HG03457 (cell line): ENCODE measurements at regions not wholly inside any gene's neighbourhood (a gene's known extent, or its start where the extent isn't known, plus 50 kb on each side); places are given as distances from the start of the nearest gene placed in this dataset.
"Not testable (repeated sequence)": the region's sequence is repeated elsewhere in the genome, so short reads cannot be mapped to it uniquely, and the experiment has no call there.

ENCODE experiments used
- ATAC-seq: cut with Tn5 transposase; IDR thresholded peaks from one replicate; pipeline ENCODE4 v1.9.1; 2021; ENCODE audit warnings: moderate number of reproducible peaks; ENCODE audit not compliant: unreplicated experiment

DNA sequence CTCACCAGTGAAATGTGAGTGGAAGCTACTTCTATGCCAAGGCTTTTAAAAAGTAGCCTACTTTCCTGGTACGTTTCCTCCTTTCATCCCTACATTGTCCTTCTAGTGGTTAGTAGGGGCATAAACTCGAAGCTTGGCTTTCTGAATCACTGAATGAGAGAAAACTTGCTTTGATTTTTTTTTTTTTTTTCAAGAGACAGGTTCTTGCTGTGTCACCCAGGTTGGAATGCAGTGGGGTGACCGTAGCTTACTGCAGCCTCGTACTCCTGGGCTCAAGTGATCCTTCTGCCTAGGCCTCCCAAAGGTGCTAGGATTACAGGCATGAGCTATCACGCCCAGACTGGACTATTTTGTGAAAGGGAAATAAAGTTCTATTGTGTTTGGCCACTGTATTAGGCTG lies 89.1 kb upstream of the IGFBP7 start:
- no peak for ATAC-seq

DNA sequence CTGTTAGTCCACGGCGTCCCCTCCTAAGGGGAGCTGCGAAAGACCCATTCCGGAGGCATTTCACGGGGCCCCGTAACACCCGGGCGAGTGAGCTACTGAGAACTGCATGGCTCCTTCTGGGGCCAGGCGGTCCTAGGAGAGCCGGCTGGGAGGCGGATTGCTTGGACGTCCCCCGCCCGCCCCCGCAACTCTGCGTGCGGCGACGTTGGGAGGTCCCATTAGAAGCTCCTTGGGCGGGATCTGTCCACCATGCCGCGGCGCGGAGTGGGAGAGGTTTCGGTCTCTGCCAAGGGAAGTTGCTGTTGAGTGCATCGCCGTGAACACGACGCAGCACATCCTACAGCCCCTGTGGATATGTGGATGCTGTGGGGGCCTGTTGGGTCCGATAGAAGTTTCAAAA lies 85.4 kb upstream of the IGFBP7 start:
- no peak for ATAC-seq

DNA sequence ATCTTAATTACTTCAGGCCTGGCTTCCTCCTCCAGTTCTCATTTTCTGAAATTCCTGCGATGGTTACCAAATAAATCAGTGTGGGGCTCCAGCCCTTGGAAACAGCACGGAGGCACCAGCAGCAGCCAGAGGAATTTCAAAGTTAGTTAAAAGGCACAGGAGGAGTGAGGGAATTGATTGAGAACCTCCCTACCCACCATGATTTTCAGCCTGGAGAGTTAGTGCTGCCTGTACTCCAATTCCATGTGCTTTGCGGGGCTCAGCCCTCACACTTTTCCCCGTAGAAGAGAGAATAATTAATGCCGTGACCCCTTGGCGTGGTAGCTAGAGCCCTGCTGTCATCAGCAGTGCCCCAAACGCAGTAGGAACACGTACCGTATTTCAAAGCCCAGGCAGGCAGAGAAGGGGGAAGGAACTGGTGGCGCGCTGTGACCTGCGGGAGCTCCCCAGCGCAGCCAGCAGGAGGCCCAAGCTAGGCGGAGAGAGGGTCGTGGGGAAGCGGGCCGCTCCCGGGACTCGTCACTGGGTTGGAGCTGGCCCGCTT lies 84.0 kb upstream of the IGFBP7 start:
- ATAC-seq = no peak

DNA sequence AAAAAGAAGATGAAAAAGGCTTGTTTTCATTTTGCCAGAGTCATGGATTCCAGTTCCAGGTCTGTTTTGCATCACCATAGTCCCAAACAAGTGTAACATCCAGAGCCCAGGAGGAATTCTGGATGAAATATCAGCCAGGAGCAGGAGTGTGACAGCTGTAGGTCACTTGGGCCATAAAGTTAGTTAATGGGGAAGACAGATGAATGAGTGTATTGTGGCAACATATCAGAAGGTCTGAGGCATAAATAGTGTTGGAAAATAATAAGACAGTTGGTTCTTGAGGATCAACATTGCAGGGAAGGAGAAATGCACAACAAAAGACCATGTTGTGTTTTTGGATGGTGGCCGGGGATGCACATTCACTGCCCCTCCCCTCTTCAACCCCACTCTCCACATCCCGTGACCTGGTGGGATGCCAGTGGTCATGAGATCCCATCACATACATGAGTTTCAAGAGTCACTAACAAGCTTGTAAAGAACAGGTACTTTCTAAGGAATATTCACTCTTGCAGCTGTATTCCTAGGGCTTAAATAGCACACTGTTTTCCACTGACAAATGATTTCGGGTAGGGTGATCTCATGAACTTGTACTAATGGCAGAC lies 83.1 kb upstream of the IGFBP7 start:
- no peak for ATAC-seq

DNA sequence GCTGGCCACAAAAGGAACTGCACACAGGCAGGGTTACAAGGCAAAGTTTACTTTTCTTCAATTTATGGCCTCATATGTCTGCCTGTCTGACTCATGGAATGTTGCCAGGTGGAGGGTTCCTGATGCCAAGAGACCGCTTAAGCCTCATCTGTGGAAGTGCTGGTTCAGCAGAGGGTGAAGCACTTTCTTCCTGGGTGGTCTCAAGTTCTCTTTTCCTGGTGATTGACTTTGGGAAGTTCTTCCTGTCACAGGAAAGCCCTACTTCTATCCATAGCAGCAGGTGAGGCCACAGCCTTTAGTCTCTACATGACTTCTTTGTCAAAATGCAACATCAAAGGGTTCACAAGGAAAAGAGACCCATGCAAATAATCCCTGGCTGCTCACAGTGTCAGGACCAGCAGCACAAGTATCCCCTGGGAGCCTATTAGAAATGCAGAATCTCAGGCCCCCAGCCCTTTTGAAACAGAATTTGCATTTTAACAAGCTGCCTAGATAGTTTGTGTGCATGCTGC lies 81.4 kb upstream of the IGFBP7 start:
- no peak for ATAC-seq

DNA sequence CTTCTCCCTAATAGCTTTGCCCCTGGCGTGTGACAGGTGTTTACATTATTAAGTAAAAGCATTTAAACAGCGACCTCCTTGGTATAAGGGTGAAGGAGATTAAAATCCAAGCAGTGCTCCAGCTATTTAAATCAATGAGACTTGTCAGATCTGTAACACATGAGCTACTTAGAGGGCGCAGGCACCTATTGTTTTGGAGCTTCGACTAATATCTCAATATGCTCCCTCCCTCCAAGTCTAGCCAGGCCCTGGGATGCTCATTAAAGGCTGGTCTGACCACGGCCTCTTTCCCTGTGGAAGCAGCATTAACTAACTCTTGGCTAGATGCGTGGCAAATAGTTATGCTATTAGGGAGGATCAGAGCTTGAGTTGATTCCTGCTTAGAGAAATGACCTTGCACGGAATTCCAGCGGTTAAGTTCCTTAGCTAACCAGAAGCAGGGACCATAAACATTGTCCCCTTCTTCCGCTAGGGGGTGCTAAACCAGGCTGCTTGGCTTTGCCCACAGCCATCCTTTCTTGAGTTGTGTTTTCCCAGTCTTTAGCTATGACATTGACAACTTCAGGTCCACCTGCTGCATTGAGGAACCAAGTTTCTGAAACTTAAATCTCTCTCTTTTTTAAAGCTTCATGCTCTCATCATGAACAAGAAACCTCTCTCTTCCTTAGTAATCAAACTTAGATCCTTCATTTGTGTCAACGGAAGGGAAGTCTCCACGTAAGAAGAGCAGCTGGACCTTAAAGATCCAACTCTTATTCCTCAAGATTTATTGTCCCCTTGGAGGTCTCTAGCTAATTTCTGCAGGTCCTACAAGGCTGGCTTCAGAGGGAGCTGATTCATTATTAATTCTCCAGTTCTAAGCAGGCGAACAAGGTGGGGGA lies 80.7 kb upstream of the IGFBP7 start:
- ATAC-seq = no peak

DNA sequence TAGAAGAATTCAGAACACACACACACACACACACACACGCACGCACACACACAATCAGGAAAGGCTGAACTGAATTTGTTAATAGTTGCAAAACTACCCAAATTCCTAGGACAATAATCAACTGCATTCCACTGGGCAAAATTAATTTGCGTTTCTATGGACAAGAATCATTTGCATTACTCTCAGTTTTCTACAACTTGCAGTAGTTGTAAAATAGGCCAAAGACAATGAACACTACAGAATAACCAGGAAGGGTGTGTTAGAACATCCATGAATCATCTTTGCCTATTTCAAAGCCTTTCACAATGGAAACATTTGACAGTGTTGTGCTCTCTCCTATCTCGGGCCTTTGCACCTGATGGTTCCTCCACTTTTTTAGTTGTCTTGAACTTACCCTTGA lies 77.1 kb upstream of the IGFBP7 start:
- ATAC-seq = no peak

DNA sequence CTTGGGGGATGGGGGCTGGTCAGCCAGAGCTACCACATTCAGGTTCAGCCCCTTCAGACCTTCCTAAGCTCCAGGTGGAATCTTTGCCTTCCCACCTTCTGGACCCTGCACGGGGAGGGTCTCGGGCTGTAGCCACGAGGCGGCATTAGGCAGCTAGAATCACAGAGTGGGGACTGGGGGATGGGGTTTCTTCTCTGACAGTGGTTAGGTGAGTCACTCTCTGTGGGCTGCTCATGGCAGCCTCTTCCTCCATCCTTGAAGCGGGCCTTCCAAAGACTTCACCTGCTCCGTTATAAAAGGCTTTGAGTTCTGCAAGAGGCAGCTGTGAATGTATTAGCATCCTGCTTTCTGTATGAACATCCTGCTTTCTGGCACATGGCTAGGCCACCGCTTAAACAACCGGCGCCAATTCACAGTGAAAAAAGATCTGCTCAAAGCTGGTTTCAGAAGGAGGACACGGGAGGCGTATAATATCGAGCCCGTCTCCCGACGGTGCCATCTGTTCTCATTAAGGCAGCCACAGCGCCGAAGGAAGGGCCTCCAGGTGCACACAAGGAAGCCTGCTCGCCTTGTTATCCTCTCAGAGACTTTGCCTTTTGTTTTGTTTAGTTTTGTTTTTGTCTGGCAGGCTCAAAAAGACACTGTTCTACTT lies 74.3 kb upstream of the IGFBP7 start:
- ATAC-seq = no peak

DNA sequence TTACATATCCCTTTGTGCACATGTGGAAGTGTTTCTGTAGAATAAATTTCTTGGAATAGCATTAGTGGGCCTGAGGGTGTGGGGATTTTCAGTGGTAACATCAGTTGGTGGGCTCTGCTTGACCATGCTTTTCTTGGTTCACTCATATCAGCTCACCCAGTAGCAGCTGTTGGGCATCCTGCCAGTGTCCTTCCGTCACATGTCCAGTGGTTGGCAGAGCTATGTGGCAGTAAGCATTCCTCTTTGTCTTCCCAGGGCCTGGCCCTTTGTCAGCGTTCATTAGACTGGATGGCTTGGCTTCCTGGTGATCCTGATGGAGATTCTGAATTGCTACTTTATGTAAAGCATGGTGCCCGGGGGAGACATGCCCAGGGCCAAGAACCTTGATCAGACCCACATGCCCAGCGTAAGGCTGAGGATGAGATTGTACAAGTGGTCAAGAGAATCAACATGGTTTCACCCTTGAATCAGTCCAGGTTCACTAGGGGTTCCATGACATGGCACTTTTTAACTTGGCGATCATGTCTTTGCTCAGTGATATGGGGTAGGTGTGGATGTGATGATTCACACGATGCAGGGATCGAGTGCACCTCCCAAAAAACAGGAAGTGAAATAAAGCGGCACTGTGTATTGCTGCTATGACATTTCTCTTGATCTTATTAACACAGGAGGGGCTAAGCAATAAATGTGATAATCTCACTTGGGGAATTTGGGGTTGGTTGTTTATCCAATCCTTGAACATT lies 72.1 kb upstream of the IGFBP7 start:
- no peak for ATAC-seq

DNA sequence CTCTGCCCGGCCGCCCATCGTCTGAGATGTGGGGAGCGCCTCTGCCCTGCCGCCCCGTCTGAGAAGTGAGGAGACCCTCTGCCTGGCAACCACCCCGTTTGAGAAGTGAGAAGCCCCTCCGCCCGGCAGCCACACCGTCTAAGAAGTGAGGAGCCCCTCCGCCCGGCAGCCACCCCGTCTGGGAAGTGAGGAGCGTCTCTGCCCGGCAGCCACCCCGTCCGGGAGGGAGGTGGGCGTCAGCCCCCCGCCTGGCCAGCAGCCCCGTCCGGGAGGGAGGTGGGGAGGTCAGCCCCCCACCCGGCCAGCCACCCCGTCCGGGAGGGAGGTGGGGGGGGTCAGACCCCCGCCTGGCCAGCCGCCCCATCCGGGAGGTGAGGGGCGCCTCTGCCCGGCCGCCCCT lies 63.0 kb upstream of the IGFBP7 start:
- ATAC-seq = not testable (repeated sequence)

DNA sequence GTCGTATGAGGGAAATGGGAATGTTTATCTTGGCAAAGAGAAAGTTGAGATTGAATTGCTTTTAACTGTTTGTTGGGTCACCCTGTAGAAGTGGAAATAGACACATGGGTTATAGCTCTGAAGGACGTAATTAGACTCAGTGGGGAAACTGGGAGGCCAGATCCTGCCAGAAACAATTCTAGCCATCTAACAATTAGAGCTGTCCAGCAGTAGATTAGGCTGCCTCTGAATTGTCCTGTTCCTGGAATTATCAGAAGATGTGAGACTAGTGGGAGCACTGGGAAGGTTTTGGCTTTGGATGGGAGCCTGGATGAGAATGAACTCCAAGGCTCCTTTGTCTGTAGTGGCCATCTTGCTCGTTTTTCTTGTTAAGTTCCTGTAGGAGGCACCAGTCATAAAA lies 61.9 kb upstream of the IGFBP7 start:
- no peak for ATAC-seq

DNA sequence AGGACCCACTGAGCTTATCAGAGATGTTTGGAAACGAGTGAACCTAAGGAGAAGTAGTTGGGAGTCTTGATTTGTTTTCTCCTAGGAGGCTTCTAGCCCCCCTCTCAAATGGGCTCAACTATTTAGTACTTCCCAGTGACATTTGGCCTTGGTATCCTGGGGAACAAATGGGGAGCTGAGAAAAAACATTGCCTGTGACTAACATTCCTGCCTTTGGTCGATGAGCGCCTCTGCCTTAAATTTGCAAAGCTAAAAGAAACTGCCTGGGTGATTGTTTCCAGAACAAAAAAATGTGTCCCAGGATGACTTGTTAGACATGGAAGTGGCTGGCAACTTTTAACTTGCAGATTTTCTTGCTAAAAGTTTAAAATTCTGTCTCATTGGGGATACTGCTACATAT lies 58.8 kb upstream of the IGFBP7 start:
- no peak for ATAC-seq

DNA sequence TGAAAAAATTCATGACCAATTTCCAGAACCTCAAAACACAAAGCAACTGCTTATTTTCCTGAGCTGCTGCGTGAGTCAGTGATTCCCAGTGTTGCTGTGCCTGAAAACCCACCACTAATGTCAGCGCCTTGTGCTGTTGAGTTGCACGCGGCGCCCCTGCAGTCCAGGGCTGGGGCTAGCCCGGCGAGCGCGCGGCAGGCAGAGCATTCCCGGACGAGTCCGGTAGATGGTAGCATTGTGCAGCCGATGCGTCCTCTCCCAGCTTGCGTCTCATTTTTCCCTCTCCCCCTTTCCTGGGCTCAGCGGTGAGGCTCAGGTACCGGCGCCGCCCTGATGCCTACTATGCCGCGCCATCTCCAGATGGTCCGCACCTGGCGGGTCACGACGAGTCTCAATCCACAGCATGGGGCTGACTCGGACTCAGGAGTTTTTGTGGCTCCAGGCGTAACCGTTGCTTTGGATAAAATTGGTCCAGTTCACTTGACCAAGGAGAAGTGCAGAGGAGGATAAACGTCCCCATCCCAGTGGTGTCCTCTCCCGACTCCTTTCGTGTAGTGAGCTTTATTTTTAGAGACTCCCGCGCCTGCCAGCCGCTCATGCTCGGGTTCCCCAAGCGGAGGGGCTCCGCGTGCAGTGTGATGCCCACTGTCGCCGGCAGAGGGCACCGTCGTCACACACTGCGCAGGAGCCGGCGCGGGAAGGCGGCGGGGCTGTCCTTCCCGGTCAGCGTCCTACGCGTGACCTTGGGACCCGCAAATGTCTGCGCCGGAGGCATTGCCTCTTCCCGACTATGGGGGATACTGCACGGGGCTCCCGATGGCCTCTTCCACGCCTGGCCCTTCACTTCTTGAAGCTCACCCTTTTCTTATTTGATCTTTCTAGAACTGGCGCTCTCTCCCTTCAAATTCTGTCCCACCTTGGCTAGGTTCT lies 53.6 kb upstream of the IGFBP7 start:
- ATAC-seq = peak; percentile 97

DNA sequence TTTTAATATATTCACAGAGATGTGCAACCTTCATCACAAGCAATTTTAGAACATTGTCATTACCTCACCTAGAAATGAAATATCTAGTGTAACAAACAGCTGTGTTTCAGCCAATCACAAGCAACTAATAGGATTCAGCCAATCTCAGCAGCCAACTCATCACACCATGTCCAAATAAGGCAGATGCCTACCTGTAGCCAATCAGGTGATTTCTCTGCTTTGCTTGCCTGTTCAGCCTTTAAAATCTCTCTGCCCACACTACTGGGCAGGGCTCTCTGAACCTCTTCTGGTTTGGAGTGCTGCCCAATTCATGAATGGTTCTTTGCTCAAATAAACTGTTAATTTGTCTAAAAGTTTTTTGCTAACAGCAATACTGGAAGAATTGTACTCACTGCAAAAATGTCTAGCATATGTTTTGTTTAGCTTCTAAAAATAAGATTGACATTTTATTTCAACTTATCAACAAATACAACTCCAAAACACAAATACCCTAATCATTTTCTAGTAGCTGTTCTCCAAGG lies 52.4 kb upstream of the IGFBP7 start:
- no peak for ATAC-seq
